ENCODE measurements at regions not wholly inside any gene's neighbourhood (a gene's known extent, or its start where the extent isn't known, plus 50 kb on each side); places are given as distances from the start of the nearest gene placed in this dataset.

DNA sequence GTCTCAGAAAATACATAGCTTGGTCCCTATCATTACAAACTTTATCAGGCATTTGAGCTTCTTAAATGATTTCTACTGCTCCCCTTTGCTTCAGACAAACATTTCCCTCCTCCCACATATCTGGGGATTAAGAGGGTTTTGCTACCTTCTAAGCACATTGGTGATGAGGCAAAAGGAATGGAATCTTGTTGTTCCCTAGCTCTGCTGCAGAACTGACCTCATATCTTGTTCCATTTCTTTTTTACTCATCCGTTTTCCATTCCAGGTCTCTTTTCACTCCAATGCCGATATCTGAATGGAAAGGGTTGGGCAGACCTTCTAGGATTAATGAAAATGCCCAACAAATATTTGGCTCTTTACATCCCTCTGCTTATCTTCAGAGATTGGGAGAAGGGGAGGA, 444.6 kb downstream of the ZNF608 start:
- TF ChIP-seq, protein P1, sequence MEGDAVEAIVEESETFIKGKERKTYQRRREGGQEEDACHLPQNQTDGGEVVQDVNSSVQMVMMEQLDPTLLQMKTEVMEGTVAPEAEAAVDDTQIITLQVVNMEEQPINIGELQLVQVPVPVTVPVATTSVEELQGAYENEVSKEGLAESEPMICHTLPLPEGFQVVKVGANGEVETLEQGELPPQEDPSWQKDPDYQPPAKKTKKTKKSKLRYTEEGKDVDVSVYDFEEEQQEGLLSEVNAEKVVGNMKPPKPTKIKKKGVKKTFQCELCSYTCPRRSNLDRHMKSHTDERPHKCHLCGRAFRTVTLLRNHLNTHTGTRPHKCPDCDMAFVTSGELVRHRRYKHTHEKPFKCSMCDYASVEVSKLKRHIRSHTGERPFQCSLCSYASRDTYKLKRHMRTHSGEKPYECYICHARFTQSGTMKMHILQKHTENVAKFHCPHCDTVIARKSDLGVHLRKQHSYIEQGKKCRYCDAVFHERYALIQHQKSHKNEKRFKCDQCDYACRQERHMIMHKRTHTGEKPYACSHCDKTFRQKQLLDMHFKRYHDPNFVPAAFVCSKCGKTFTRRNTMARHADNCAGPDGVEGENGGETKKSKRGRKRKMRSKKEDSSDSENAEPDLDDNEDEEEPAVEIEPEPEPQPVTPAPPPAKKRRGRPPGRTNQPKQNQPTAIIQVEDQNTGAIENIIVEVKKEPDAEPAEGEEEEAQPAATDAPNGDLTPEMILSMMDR (IDR thresholded peaks at IDR 0.05) = no peak
- no peak for TF ChIP-seq POLR2AphosphoS5 (IDR thresholded peaks at IDR 0.05; ENCODE audit: low read depth, low read length)

Measured in SK-N-SH (cell line).